Mesenchymal stem cell (in vitro differentiated cells and primary cell): ENCODE measurements at regions not wholly inside any gene's neighbourhood (a gene's known extent, or its start where the extent isn't known, plus 50 kb on each side); places are given as distances from the start of the nearest gene placed in this dataset.
"Not testable (repeated sequence)": the region's sequence is repeated elsewhere in the genome, so short reads cannot be mapped to it uniquely, and the experiment has no call there.

ENCODE experiments used
- DNase-seq: peaks from one replicate; pipeline ENCODE4 v3.0.0-alpha.2; 2013
- H2AFZ ChIP-seq: one replicate; pipeline ENCODE4 v1.6.1; 2013; ENCODE audit warnings: low read depth, mild to moderate bottlenecking, control low read depth, inconsistent platforms, low read length, moderate library complexity
- H2AK5ac ChIP-seq: 2 replicates; pipeline ENCODE4 v1.6.1; 2013; ENCODE audit warnings: low read length, moderate library complexity, mild to moderate bottlenecking, inconsistent platforms; ENCODE audit not compliant: severe bottlenecking
- H2BK120ac ChIP-seq: one replicate; pipeline ENCODE4 v1.6.1; 2013; ENCODE audit warnings: low read depth, mild to moderate bottlenecking, inconsistent platforms, low read length, moderate library complexity
- H2BK12ac ChIP-seq, 2 experiments: one replicate each; pipeline ENCODE4 v1.6.1; 2013; ENCODE audit warnings: inconsistent platforms in 2 of 2, low read length in 2 of 2, mild to moderate bottlenecking in 2 of 2, moderate library complexity in 2 of 2, control low read depth in 1 of 2
- H2BK15ac ChIP-seq: one replicate; pipeline ENCODE4 v1.6.1; 2013; ENCODE audit warnings: mild to moderate bottlenecking, low read depth, inconsistent platforms; ENCODE audit not compliant: poor library complexity, severe bottlenecking
- H2BK5ac ChIP-seq: 2 replicates; pipeline ENCODE4 v1.6.1; 2013; ENCODE audit warnings: low read depth, mild to moderate bottlenecking, low read length, control low read depth, inconsistent platforms; ENCODE audit not compliant: poor library complexity, severe bottlenecking
- H3K14ac ChIP-seq, 2 experiments: one replicate each; pipeline ENCODE4 v1.6.1; 2013; ENCODE audit warnings: inconsistent platforms in 2 of 2, low read length in 2 of 2, control low read depth in 1 of 2, mild to moderate bottlenecking in 1 of 2, moderate library complexity in 1 of 2
- H3K18ac ChIP-seq, 2 experiments: one replicate each; pipeline ENCODE4 v1.6.1; 2013; ENCODE audit warnings: inconsistent platforms in 2 of 2, low read length in 2 of 2, control low read depth in 1 of 2, low read depth in 1 of 2, mild to moderate bottlenecking in 1 of 2
- H3K23ac ChIP-seq, 2 experiments: one replicate each; pipeline ENCODE4 v1.6.1; 2013; ENCODE audit warnings: inconsistent platforms in 2 of 2, low read length in 2 of 2, mild to moderate bottlenecking in 2 of 2, moderate library complexity in 2 of 2, control low read depth in 1 of 2
- H3K27ac ChIP-seq: 2 replicates; pipeline ENCODE4 v1.5.1; 2013; ENCODE audit warnings: mild to moderate bottlenecking, moderate library complexity, low read length, control low read depth, inconsistent platforms; ENCODE audit not compliant: poor library complexity, severe bottlenecking
- H3K27me3 ChIP-seq, 2 experiments: 2 replicates each; pipeline versions ENCODE4 v1.6.1 to v1.7.0; 2013; ENCODE audit warnings: low read length in 2 of 2, mild to moderate bottlenecking in 2 of 2, moderate library complexity in 2 of 2, control low read depth in 1 of 2, inconsistent platforms in 1 of 2; ENCODE audit not compliant: control insufficient read depth in 1 of 2, insufficient read depth in 1 of 2
- H3K36me3 ChIP-seq, 2 experiments: 2 replicates each; pipeline versions ENCODE4 v1.6.1 to v1.7.0; 2013; ENCODE audit warnings: low read length in 2 of 2, control low read depth in 1 of 2, inconsistent platforms in 1 of 2, low read depth in 1 of 2, mild to moderate bottlenecking in 1 of 2; ENCODE audit not compliant: insufficient read depth in 2 of 2, control insufficient read depth in 1 of 2
- H3K4ac ChIP-seq, 2 experiments: one replicate each; pipeline ENCODE4 v1.6.1; 2013; ENCODE audit warnings: inconsistent platforms in 2 of 2, low read length in 2 of 2, mild to moderate bottlenecking in 2 of 2, moderate library complexity in 2 of 2, control low read depth in 1 of 2, low read depth in 1 of 2
- H3K4me1 ChIP-seq: 2 replicates; pipeline ENCODE4 v1.6.1; 2013; ENCODE audit warnings: low read depth, low read length, control low read depth; ENCODE audit not compliant: control insufficient read depth, insufficient read depth
- H3K4me2 ChIP-seq: 2 replicates; pipeline ENCODE4 v1.6.1; 2013; ENCODE audit warnings: low read length, mild to moderate bottlenecking, inconsistent platforms; ENCODE audit not compliant: poor library complexity, severe bottlenecking
- H3K4me3 ChIP-seq, 2 experiments: 2 replicates each; pipeline versions ENCODE4 v1.5.1 to v1.7.0; 2013; ENCODE audit warnings: low read length in 2 of 2, mild to moderate bottlenecking in 2 of 2, control low read depth in 1 of 2, low read depth in 1 of 2; ENCODE audit not compliant: insufficient read depth in 1 of 2
- H3K79me1 ChIP-seq: replicated peaks from 2 replicates; pipeline ENCODE4 v1.6.1; 2013; ENCODE audit warnings: mild to moderate bottlenecking, control low read depth, low read length, inconsistent platforms; ENCODE audit not compliant: poor library complexity, severe bottlenecking
- H3K9ac ChIP-seq: 2 replicates; pipeline ENCODE4 v1.7.0; 2013; ENCODE audit warnings: mild to moderate bottlenecking, low read length, moderate library complexity
- H3K9me3 ChIP-seq: 2 replicates; pipeline ENCODE4 v1.7.0; 2013; ENCODE audit warnings: mild to moderate bottlenecking, low read length; ENCODE audit not compliant: control insufficient read depth
- H4K8ac ChIP-seq: one replicate; pipeline ENCODE4 v1.6.1; 2013; ENCODE audit warnings: inconsistent platforms, mild to moderate bottlenecking, low read length, moderate library complexity
- H4K91ac ChIP-seq: one replicate; pipeline ENCODE4 v1.6.1; 2013; ENCODE audit warnings: mild to moderate bottlenecking, low read length, inconsistent platforms
- WGBS: methylation state at CpG from one replicate; pipeline ENCODE4 v1.1.7; 2013; ENCODE audit warnings: mixed read lengths; 5-methylcytosine and 5-hydroxymethylcytosine counted together

- peaks cover 3% of the 10 kb centered on the region for H3K9me3 ChIP-seq
- H2BK12ac ChIP-seq, result no peak overlapping the region
- WGBS, result no CpG with 5 or more reads among the region's 1 CpG
- H3K4me3 ChIP-seq, result no peak overlapping the region
- H4K8ac ChIP-seq, result no peak overlapping the region
- DNase-seq, result no peak
- no peak overlapping the region for H2BK120ac ChIP-seq
- no peak overlapping the region for H2BK15ac ChIP-seq
- H3K4me1 ChIP-seq, result peaks cover 1% of the 10 kb centered on the region
- H2AK5ac ChIP-seq, result no peak overlapping the region
- no peak overlapping the region for H3K18ac ChIP-seq
- H3K27me3 ChIP-seq, result no peaks in the 10 kb centered on the region
- H2AFZ ChIP-seq, result no peak overlapping the region
- H3K23ac ChIP-seq, result no peak overlapping the region
- no peak overlapping the region for H3K9ac ChIP-seq
- H3K4me2 ChIP-seq, result no peak overlapping the region
- H3K4ac ChIP-seq, result no peak overlapping the region
- H4K91ac ChIP-seq, result no peak overlapping the region
- peak overlapping the region; percentile 86 for H2BK5ac ChIP-seq
- no peaks in the 10 kb centered on the region for H3K79me1 ChIP-seq
- H3K27ac ChIP-seq, result peak overlapping the region; percentile 91
- no peak overlapping the region for H3K14ac ChIP-seq
- H3K36me3 ChIP-seq, result no peaks in the 10 kb centered on the region
Measured at GRCh38 chr2:83104202-83104601, 1354.9 kb downstream of the SUCLG1 start.

- H3K14ac ChIP-seq, result no peak overlapping the region
- peak overlapping the region; percentile 91 for H3K27ac ChIP-seq
- H4K91ac ChIP-seq, result no peak overlapping the region
- H3K9ac ChIP-seq, result no peak overlapping the region
- H3K9me3 ChIP-seq, result no peaks in the 10 kb centered on the region
- WGBS, result no CpG with 5 or more reads among the region's 1 CpG
- no peak overlapping the region for H2BK120ac ChIP-seq
- H3K18ac ChIP-seq, result no peak overlapping the region
- no peaks in the 10 kb centered on the region for H3K36me3 ChIP-seq
- no peak overlapping the region for H3K4me2 ChIP-seq
- no peak overlapping the region for H4K8ac ChIP-seq
- no peak overlapping the region for H2BK12ac ChIP-seq
- DNase-seq, result peak; percentile 26
- H3K79me1 ChIP-seq, result no peaks in the 10 kb centered on the region
- H3K4ac ChIP-seq, result no peak overlapping the region
- no peaks in the 10 kb centered on the region for H3K27me3 ChIP-seq
- H2BK5ac ChIP-seq, result peak overlapping the region; percentile 0
- H3K23ac ChIP-seq, result no peak overlapping the region
- no peak overlapping the region for H2BK15ac ChIP-seq
- H3K4me1 ChIP-seq, result peaks cover 1% of the 10 kb centered on the region
- no peak overlapping the region for H3K4me3 ChIP-seq
- H2AK5ac ChIP-seq, result no peak overlapping the region
- H2AFZ ChIP-seq, result no peak overlapping the region
Measured at GRCh38 chr2:83103613-83104012, 1355.5 kb downstream of the SUCLG1 start.

GRCh38 chr2:83089051-83089450, 1370.0 kb downstream of the SUCLG1 start:
- H2AK5ac ChIP-seq, H3K9ac ChIP-seq, H4K91ac ChIP-seq, H3K4ac ChIP-seq, H3K27me3 ChIP-seq, H2BK12ac ChIP-seq, H3K18ac ChIP-seq, H3K4me1 ChIP-seq, H4K8ac ChIP-seq, H3K4me3 ChIP-seq, H3K36me3 ChIP-seq, H2BK5ac ChIP-seq, H3K79me1 ChIP-seq, H2BK120ac ChIP-seq, H2BK15ac ChIP-seq, H3K9me3 ChIP-seq, H3K23ac ChIP-seq, H3K27ac ChIP-seq, H3K4me2 ChIP-seq, H3K14ac ChIP-seq, H2AFZ ChIP-seq, DNase-seq: not testable (repeated sequence)
- 76% methylated on average over 14 of the region's 15 CpGs for WGBS

GRCh38 chr2:83085869-83086268, 1373.2 kb downstream of the SUCLG1 start:
- H3K36me3 ChIP-seq, result no peaks in the 10 kb centered on the region
- H3K4me3 ChIP-seq, result no peak overlapping the region
- no peaks in the 10 kb centered on the region for H3K4me1 ChIP-seq
- WGBS, result 100% methylated on average over 1 of the region's 2 CpGs
- no peak overlapping the region for H3K9ac ChIP-seq
- H2BK15ac ChIP-seq, result no peak overlapping the region
- no peak overlapping the region for H4K8ac ChIP-seq
- H3K79me1 ChIP-seq, result no peaks in the 10 kb centered on the region
- H3K27me3 ChIP-seq, result no peaks in the 10 kb centered on the region
- H3K9me3 ChIP-seq, result no peaks in the 10 kb centered on the region
- DNase-seq, result no peak
- H3K4ac ChIP-seq, result no peak overlapping the region
- no peak overlapping the region for H2BK12ac ChIP-seq
- H2BK120ac ChIP-seq, result no peak overlapping the region
- no peak overlapping the region for H3K18ac ChIP-seq
- H3K23ac ChIP-seq, result no peak overlapping the region
- H2AK5ac ChIP-seq, result no peak overlapping the region
- H4K91ac ChIP-seq, result no peak overlapping the region
- H2AFZ ChIP-seq, result no peak overlapping the region
- H3K4me2 ChIP-seq, result no peak overlapping the region
- H2BK5ac ChIP-seq, result no peak overlapping the region
- H3K27ac ChIP-seq, result no peak overlapping the region
- no peak overlapping the region for H3K14ac ChIP-seq
